Fibroblast of mammary gland (primary cell): ENCODE measurements at regions not wholly inside any gene's neighbourhood (a gene's known extent, or its start where the extent isn't known, plus 50 kb on each side); places are given as distances from the start of the nearest gene placed in this dataset.

Experiments used
- DNase-seq: peaks from one replicate; pipeline ENCODE4 v3.0.0-alpha.2; 2010; ENCODE audit warnings: low read depth
- H3K4me3 ChIP-seq: 2 replicates; pipeline ENCODE4 v1.5.1; 2011; ENCODE audit warnings: low read depth, mild to moderate bottlenecking, low read length, moderate library complexity; ENCODE audit not compliant: control insufficient read depth
- CTCF ChIP-seq: conservative IDR thresholded peaks from 2 replicates; pipeline ENCODE4 v1.5.1; 2011; ENCODE audit warnings: low read depth, low read length, inconsistent platforms; ENCODE audit not compliant: control insufficient read depth, insufficient read depth

- no peak overlapping the region for H3K4me3 ChIP-seq
- no peak for TF ChIP-seq CTCF
- no peak for DNase-seq
Observed at GRCh38 chr11:107202241-107202640, 184.0 kb upstream of the GUCY1A2 start.

GRCh38 chr11:107198490-107199007 lies 180.3 kb upstream of the GUCY1A2 start:
- DNase-seq, result no peak
- H3K4me3 ChIP-seq, result no peak overlapping the region
- no peak for TF ChIP-seq CTCF

- no peak for TF ChIP-seq CTCF
- H3K4me3 ChIP-seq, result no peak overlapping the region
- no peak for DNase-seq
Observed at GRCh38 chr11:107197932-107198331, 179.7 kb upstream of the GUCY1A2 start.

- TF ChIP-seq CTCF, result no peak
- no peak overlapping the region for H3K4me3 ChIP-seq
- no peak for DNase-seq
Observed at GRCh38 chr11:107196732-107197131, 178.5 kb upstream of the GUCY1A2 start.

- H3K4me3 ChIP-seq, result no peak overlapping the region
- DNase-seq, result no peak
- no peak for TF ChIP-seq CTCF
Observed at GRCh38 chr11:107184986-107185385, 166.7 kb upstream of the GUCY1A2 start.

- H3K4me3 ChIP-seq, result no peak overlapping the region
- no peak for TF ChIP-seq CTCF
- DNase-seq, result no peak
Observed at GRCh38 chr11:107183953-107184352, 165.7 kb upstream of the GUCY1A2 start.

- no peak for TF ChIP-seq CTCF
- DNase-seq, result no peak
- H3K4me3 ChIP-seq, result no peak overlapping the region
Observed at GRCh38 chr11:107182978-107183377, 164.7 kb upstream of the GUCY1A2 start.
